AG10803 (cell line): ENCODE measurements at regions not wholly inside any gene's neighbourhood (a gene's known extent, or its start where the extent isn't known, plus 50 kb on each side); places are given as distances from the start of the nearest gene placed in this dataset.

Source experiments
- DNase-seq: peaks from one replicate; pipeline ENCODE4 v3.0.0; 2010; ENCODE audit warnings: low read depth
- H3K4me3 ChIP-seq: 2 replicates; pipeline ENCODE4 v1.5.1; 2011; ENCODE audit warnings: mild to moderate bottlenecking, low read length, control low read depth
- TF ChIP-seq, protein P1 (sequence below): conservative IDR thresholded peaks from 2 replicates; pipeline ENCODE4 v1.5.1; 2011; ENCODE audit warnings: mild to moderate bottlenecking, low read length, control low read depth, inconsistent platforms

- DNase-seq, result peak; percentile 74
- no peak overlapping the region for H3K4me3 ChIP-seq
- TF ChIP-seq, protein P1, sequence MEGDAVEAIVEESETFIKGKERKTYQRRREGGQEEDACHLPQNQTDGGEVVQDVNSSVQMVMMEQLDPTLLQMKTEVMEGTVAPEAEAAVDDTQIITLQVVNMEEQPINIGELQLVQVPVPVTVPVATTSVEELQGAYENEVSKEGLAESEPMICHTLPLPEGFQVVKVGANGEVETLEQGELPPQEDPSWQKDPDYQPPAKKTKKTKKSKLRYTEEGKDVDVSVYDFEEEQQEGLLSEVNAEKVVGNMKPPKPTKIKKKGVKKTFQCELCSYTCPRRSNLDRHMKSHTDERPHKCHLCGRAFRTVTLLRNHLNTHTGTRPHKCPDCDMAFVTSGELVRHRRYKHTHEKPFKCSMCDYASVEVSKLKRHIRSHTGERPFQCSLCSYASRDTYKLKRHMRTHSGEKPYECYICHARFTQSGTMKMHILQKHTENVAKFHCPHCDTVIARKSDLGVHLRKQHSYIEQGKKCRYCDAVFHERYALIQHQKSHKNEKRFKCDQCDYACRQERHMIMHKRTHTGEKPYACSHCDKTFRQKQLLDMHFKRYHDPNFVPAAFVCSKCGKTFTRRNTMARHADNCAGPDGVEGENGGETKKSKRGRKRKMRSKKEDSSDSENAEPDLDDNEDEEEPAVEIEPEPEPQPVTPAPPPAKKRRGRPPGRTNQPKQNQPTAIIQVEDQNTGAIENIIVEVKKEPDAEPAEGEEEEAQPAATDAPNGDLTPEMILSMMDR, result no peak
These were observed 318.9 kb upstream of the ZMIZ1 start for GRCh38 chr10:78749898-78750297.

- TF ChIP-seq, protein P1, result no peak
- no peak overlapping the region for H3K4me3 ChIP-seq
- DNase-seq, result no peak
These were observed 318.3 kb upstream of the ZMIZ1 start for GRCh38 chr10:78750418-78750817.

- no peak for DNase-seq
- H3K4me3 ChIP-seq, result no peak overlapping the region
These were observed 317.1 kb upstream of the ZMIZ1 start for GRCh38 chr10:78751716-78752115.

DNA sequence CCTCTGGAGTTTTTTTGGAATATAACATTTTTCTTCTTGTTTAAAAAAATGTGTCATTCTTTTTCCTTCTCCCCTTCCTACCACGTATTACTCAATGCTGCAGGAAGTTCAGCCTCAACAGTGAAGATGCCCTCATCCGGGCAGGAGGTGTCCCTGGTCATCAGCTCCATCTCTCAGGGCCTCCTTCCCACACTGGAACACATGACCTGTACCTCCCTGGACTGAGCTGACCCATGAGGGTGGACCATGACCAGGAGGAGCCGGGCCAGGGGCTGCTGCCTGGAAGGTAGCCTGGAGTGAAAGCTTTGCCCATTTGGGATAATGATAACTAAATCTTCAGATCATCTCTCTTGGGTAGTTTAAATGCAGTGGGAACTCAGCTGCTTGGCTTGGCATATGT lies 316.5 kb upstream of the ZMIZ1 start:
- DNase-seq, result no peak
- TF ChIP-seq, protein P1, result no peak
- H3K4me3 ChIP-seq, result no peak overlapping the region

More at GRCh38 chr10:78751716-78752115, 317.1 kb upstream of the ZMIZ1 start:
- TF ChIP-seq, protein P1, result no peak

DNA sequence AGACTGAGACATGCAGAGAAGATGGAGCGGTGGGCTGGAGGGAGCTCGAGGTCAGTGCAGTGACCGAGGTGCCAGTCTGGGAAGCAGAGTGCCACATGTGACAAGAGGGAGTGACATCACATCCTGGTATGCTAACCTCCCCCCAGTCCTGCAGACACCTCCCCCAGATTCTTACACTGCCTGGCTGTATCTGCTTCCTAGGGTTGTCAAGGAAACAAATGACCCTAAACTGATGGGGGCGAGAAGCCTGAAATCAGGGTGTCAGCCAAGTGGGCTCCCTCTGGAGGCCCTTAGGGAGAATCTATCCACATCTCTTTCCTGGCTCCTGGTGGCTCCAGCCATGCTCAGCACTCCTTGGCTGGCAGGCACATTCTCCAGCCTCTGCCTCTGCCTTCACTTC lies 316.1 kb upstream of the ZMIZ1 start:
- H3K4me3 ChIP-seq, result no peak overlapping the region
- DNase-seq, result no peak

GRCh38 chr10:78754269-78755062 lies 314.3 kb upstream of the ZMIZ1 start:
- DNase-seq, result peak; percentile 66
- no peak overlapping the region for H3K4me3 ChIP-seq
- TF ChIP-seq, protein P1, result no peak

More for the DNA sequence above, 316.1 kb upstream of the ZMIZ1 start:
- TF ChIP-seq, protein P1, result no peak

GRCh38 chr10:78755063-78755701 lies 313.6 kb upstream of the ZMIZ1 start:
- H3K4me3 ChIP-seq, result no peak overlapping the region
- TF ChIP-seq, protein P1, result no peak
- DNase-seq, result no peak
